HepG2 (cell line): ENCODE measurements at regions not wholly inside any gene's neighbourhood (a gene's known extent, or its start where the extent isn't known, plus 50 kb on each side); places are given as distances from the start of the nearest gene placed in this dataset.

Experiments
- CCAR2 ChIP-seq: fragments of 200-400 bp; formaldehyde crosslinking; optimal IDR thresholded peaks from 2 replicates; pipeline ENCODE3; 2018; ENCODE audit warnings: low read depth, mild to moderate bottlenecking, low read length, moderate library complexity
- IRF1 ChIP-seq: sonication (generic); formaldehyde crosslinking; IDR thresholded peaks from 2 replicates; pipeline ENCODE4 v1.4.0; 2020; ENCODE audit warnings: low read depth, mild to moderate bottlenecking, missing genetic modification reagents
- MED1 ChIP-seq: sonication (generic); formaldehyde crosslinking; IDR thresholded peaks from 2 replicates; pipeline ENCODE4 v1.4.0; 2020; ENCODE audit warnings: missing genetic modification reagents
- NKX3-1 ChIP-seq: sonication (generic); formaldehyde crosslinking; IDR thresholded peaks from 2 replicates; pipeline ENCODE4 v1.5.0; 2020; ENCODE audit warnings: missing genetic modification reagents
- PLSCR1 ChIP-seq: sonication (generic); formaldehyde crosslinking; IDR thresholded peaks from 2 replicates; pipeline ENCODE4 v1.5.0; 2020; ENCODE audit warnings: missing genetic modification reagents, mild to moderate bottlenecking, borderline replicate concordance
- PRDM15 ChIP-seq: sonication (generic); formaldehyde crosslinking; IDR thresholded peaks from 2 replicates; pipeline ENCODE4 v1.4.0; 2020; ENCODE audit warnings: missing genetic modification reagents
- RXRB ChIP-seq: IDR thresholded peaks from 2 replicates; pipeline ENCODE4 v1.6.1; 2016; ENCODE audit warnings: borderline replicate concordance, missing genetic modification reagents, missing compliant biosample characterization
- SIN3B ChIP-seq: fragments of 150-350 bp; IDR thresholded peaks from 2 replicates; pipeline ENCODE4 v1.6.1; 2014; ENCODE audit warnings: low read length
- ZNF251 ChIP-seq: sonication (generic); formaldehyde crosslinking; IDR thresholded peaks from 2 replicates; pipeline ENCODE4 v1.9.0; 2021; ENCODE audit warnings: mild to moderate bottlenecking, missing genetic modification reagents
- ZNF335 ChIP-seq: sonication (generic); formaldehyde crosslinking; IDR thresholded peaks from 2 replicates; pipeline ENCODE4 v1.4.0; 2020; ENCODE audit warnings: missing genetic modification reagents
- ZNF740 ChIP-seq: sonication (generic); formaldehyde crosslinking; IDR thresholded peaks from 2 replicates; pipeline ENCODE4 v1.4.0; 2020; ENCODE audit warnings: missing genetic modification reagents
- TF ChIP-seq, protein P1 (sequence below): sonication (generic); formaldehyde crosslinking; IDR thresholded peaks from 2 replicates; pipeline ENCODE4 v1.4.0; 2020; ENCODE audit warnings: mild to moderate bottlenecking, missing genetic modification reagents
- TF ChIP-seq, protein P2 (sequence below): sonication (generic); formaldehyde crosslinking; IDR thresholded peaks from 2 replicates; pipeline ENCODE4 v1.8.0; 2022; ENCODE audit warnings: mild to moderate bottlenecking, missing genetic modification reagents, borderline replicate concordance

DNA sequence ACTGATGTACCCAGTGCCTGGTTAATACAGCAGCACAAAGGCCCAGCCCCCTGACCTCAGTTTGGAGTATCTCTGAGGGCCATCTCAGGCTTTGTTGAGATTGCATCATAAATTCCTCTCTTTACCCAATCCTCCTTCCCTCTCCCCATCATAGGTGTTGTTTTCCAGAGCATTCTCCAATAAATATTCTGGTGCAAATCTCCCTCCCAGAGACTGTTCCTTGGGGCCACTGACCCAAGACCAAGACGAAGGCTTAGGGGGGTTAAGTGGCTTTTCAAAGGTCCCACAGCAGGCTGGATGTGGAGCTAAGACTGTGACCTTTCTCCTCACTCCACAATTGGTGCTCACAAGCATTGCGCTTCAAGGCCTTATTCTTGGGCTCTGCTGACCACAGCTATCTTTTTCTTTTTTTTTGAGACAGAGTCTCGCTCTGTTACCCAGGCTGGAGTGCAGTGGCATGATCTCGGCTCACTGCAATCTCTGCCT lies 72.4 kb upstream of the ZMYND8 start (continued):
- TF ChIP-seq, protein P1, sequence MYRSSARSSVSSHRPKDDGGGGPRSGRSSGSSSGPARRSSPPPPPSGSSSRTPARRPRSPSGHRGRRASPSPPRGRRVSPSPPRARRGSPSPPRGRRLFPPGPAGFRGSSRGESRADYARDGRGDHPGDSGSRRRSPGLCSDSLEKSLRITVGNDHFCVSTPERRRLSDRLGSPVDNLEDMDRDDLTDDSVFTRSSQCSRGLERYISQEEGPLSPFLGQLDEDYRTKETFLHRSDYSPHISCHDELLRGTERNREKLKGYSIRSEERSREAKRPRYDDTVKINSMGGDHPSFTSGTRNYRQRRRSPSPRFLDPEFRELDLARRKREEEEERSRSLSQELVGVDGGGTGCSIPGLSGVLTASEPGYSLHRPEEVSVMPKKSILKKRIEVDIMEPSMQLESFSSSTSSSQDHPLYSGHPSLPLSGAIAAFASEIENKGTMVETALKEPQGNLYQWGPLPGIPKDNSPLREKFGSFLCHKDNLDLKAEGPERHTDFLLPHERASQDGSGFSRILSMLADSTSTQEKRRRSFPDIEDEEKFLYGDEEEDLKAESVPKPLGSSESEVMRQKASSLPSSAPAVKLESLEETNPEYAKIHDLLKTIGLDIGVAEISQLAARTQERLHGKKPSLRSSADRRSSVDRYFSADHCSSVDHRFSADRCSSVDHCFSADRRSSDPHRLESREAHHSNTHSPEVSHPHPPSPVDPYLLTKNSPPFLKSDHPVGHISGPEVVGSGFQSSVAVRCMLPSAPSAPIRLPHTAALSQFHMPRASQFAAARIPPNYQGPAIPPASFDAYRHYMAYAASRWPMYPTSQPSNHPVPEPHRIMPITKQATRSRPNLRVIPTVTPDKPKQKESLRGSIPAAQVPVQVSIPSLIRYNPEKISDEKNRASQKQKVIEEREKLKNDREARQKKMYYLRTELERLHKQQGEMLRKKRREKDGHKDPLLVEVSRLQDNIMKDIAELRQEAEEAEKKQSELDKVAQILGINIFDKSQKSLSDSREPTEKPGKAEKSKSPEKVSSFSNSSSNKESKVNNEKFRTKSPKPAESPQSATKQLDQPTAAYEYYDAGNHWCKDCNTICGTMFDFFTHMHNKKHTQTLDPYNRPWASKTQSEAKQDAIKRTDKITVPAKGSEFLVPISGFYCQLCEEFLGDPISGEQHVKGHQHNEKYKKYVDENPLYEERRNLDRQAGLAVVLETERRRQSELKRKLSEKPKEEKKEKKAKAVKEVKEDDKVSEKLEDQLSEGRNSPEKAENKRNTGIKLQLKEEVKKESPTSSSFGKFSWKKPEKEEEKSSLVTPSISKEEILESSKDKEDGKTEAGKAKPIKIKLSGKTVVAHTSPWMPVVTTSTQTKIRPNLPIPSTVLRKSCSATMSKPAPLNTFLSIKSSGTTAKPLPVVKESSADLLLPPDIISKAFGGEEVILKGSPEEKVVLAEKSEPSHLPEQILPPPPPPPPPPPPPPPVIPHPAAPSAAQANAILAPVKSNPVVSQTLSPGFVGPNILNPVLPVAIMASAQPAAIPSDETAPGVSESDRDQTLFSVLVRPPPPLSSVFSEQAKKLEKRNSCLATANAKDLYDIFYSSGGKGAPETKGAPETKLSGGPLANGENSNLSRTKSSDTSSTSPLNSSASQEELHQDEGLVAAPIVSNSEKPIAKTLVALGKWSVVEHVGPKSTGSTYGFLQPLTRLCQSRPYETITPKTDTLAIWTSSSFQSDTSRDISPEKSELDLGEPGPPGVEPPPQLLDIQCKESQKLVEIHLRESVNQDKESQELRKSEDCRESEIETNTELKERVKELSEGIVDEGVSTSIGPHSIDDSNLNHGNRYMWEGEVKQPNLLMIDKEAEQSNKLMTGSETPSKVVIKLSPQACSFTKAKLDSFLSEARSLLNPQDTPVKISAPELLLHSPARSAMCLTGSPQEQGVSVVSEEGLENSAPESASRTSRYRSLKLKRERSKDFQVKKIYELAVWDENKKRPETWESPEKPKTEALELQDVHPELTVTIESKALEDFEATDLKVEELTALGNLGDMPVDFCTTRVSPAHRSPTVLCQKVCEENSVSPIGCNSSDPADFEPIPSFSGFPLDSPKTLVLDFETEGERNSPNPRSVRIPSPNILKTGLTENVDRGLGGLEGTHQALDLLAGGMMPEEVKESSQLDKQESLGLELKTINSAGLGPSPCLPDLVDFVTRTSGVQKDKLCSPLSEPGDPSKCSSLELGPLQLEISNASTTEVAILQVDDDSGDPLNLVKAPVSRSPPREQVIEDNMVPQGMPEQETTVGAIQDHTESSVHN (CRISPR knock-in tag) = no peak
- TF ChIP-seq RXRB (CRISPR knock-in tag) (peak; percentile 66), MED1 (CRISPR knock-in tag) (peak; percentile 53), NKX3-1 (CRISPR knock-in tag) (0 out of 2 replicates have a peak, but pooled peaks have one; percentile 71), ZNF335 (peak; percentile 42; the same call in 1 of the 2 replicates), PLSCR1 (no peak), ZNF740 (CRISPR knock-in tag) (no peak), SIN3B (no peak), PRDM15 (CRISPR knock-in tag) (0 out of 2 replicates have a peak, but pooled peaks have one; percentile 21), ZNF251 (CRISPR knock-in tag) (no peak), IRF1 (CRISPR knock-in tag) (no peak), CCAR2 (no peak)
- TF ChIP-seq, protein P2, sequence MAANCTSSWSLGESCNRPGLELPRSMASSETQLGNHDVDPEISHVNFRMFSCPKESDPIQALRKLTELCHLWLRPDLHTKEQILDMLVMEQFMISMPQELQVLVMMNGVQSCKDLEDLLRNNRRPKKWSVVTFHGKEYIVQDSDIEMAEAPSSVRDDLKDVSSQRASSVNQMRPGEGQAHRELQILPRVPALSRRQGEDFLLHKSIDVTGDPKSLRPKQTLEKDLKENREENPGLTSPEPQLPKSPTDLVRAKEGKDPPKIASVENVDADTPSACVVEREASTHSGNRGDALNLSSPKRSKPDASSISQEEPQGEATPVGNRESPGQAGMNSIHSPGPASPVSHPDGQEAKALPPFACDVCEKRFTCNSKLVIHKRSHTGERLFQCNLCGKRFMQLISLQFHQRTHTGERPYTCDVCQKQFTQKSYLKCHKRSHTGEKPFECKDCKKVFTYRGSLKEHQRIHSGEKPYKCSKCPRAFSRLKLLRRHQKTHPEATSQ (CRISPR knock-in tag) = peak; percentile 63; the same call in 1 of the 2 replicates
